ENCODE measurements at regions not wholly inside any gene's neighbourhood (a gene's known extent, or its start where the extent isn't known, plus 50 kb on each side); places are given as distances from the start of the nearest gene placed in this dataset.

- no peak for DNase-seq (ENCODE audit: low spot score)
Observed at GRCh38 chr5:142433526-142434321, 108.9 kb upstream of the SPRY4 start.

GRCh38 chr5:142432961-142433360 is 108.1 kb upstream of the SPRY4 start:
- peak; percentile 44 for DNase-seq (ENCODE audit: low spot score)

- DNase-seq (ENCODE audit: low spot score), result peak; percentile 54
Observed at GRCh38 chr5:142432369-142432863, 107.6 kb upstream of the SPRY4 start.

GRCh38 chr5:142428773-142429473 is 104.1 kb upstream of the SPRY4 start:
- DNase-seq (ENCODE audit: low spot score), result no peak

GRCh38 chr5:142428036-142428772 is 103.4 kb upstream of the SPRY4 start:
- DNase-seq (ENCODE audit: low spot score), result no peak

GRCh38 chr5:142427529-142427928 is 102.7 kb upstream of the SPRY4 start:
- no peak for DNase-seq (ENCODE audit: low spot score)

- DNase-seq (ENCODE audit: low spot score), result no peak
Observed at GRCh38 chr5:142427015-142427364, 102.2 kb upstream of the SPRY4 start.

- no peak for DNase-seq (ENCODE audit: low spot score)
Observed at GRCh38 chr5:142426129-142427014, 101.6 kb upstream of the SPRY4 start.

GRCh38 chr5:142425286-142426065 is 100.7 kb upstream of the SPRY4 start:
- DNase-seq (ENCODE audit: low spot score), result no peak

- no peak for DNase-seq (ENCODE audit: low spot score)
Observed at GRCh38 chr5:142422429-142422828, 97.6 kb upstream of the SPRY4 start.

- no peak for DNase-seq (ENCODE audit: low spot score)
Observed at GRCh38 chr5:142421621-142422397, 97.0 kb upstream of the SPRY4 start.

- no peak for DNase-seq (ENCODE audit: low spot score)
Observed at GRCh38 chr5:142421228-142421617, 96.4 kb upstream of the SPRY4 start.

GRCh38 chr5:142420561-142421227 is 95.9 kb upstream of the SPRY4 start:
- DNase-seq (ENCODE audit: low spot score), result no peak

- DNase-seq (ENCODE audit: low spot score), result no peak
Observed at GRCh38 chr5:142412581-142412980, 87.8 kb upstream of the SPRY4 start.

- DNase-seq (ENCODE audit: low spot score), result no peak
Observed at GRCh38 chr5:142411656-142412425, 87.0 kb upstream of the SPRY4 start.

- no peak for DNase-seq (ENCODE audit: low spot score)
Observed at GRCh38 chr5:142411103-142411502, 86.3 kb upstream of the SPRY4 start.

GRCh38 chr5:142408981-142409481 is 84.2 kb upstream of the SPRY4 start:
- peak; percentile 33 for DNase-seq (ENCODE audit: low spot score)

GRCh38 chr5:142408536-142408935 is 83.7 kb upstream of the SPRY4 start:
- DNase-seq (ENCODE audit: low spot score), result no peak

All from iPS-NIHi11 (cell line).